ENCODE measurements at regions not wholly inside any gene's neighbourhood (a gene's known extent, or its start where the extent isn't known, plus 50 kb on each side); places are given as distances from the start of the nearest gene placed in this dataset.

DNA sequence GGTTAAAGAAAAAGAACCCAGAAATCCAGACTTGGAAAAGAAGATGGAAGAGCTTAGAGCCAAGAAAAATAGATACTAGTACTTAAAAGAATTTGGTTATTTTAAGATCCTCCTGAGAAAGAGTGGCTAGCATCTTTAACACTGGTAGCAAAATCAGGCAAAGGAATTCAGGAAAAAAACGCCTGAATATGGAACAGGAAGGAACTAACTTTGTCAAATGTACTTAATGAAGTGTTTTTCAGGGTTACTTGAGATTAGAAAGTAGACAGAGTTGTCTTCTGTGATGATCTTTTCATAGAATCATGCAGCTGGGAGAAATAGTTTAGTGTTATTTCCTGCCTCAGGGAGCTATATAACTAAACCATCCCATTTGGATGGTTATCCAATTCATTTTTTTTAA, 50.8 kb upstream of the SASH1 start:
- Histone ChIP-seq H3K36me3 (no peaks in the 10 kb centered on the region), H3K4me1 (ENCODE audit: control insufficient read depth in 1 of 2, insufficient read depth in 1 of 2, low read depth in 1 of 2, low read length in 1 of 2) (no peaks in the 10 kb centered on the region), H3K4me3 (ENCODE audit: low read depth in 1 of 2, low read length in 1 of 2) (no peak overlapping the region), H3K9me3 (no peaks in the 10 kb centered on the region), H3K27ac (no peak overlapping the region), H3K27me3 (no peaks in the 10 kb centered on the region)
- TF ChIP-seq, protein P1, sequence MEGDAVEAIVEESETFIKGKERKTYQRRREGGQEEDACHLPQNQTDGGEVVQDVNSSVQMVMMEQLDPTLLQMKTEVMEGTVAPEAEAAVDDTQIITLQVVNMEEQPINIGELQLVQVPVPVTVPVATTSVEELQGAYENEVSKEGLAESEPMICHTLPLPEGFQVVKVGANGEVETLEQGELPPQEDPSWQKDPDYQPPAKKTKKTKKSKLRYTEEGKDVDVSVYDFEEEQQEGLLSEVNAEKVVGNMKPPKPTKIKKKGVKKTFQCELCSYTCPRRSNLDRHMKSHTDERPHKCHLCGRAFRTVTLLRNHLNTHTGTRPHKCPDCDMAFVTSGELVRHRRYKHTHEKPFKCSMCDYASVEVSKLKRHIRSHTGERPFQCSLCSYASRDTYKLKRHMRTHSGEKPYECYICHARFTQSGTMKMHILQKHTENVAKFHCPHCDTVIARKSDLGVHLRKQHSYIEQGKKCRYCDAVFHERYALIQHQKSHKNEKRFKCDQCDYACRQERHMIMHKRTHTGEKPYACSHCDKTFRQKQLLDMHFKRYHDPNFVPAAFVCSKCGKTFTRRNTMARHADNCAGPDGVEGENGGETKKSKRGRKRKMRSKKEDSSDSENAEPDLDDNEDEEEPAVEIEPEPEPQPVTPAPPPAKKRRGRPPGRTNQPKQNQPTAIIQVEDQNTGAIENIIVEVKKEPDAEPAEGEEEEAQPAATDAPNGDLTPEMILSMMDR (IDR thresholded peaks at IDR 0.05), result no peak

All from neutrophil (primary cell).